SK-N-SH (cell line): ENCODE measurements at regions not wholly inside any gene's neighbourhood (a gene's known extent, or its start where the extent isn't known, plus 50 kb on each side); places are given as distances from the start of the nearest gene placed in this dataset.

Source experiments
- EP300 ChIP-seq, 2 experiments: IDR thresholded peaks; 2 replicates each; pipeline versions ENCODE4 v1.4.0 to v1.6.1; 2012; ENCODE audit warnings: borderline replicate concordance in 1 of 2, low read depth in 1 of 2, low read length in 1 of 2
- EZH2phosphoT487 ChIP-seq: fragments of 200-600 bp; sonication (generic); IDR thresholded peaks from 2 replicates; pipeline ENCODE4 v1.6.1; 2017; ENCODE audit warnings: low read depth, mixed run types, mild to moderate bottlenecking, antibody characterized with exemption, moderate library complexity, borderline replicate concordance
- GABPA ChIP-seq: IDR thresholded peaks from 2 replicates; pipeline ENCODE4 v1.4.0; 2012; ENCODE audit warnings: low read depth, mild to moderate bottlenecking
- NFIC ChIP-seq: IDR thresholded peaks from 2 replicates; pipeline ENCODE4 v1.4.0; 2012; ENCODE audit warnings: borderline replicate concordance
- RAD21 ChIP-seq: IDR thresholded peaks from 2 replicates; pipeline ENCODE4 v1.6.1; 2012; ENCODE audit warnings: mild to moderate bottlenecking, low read length
- SMC3 ChIP-seq: IDR thresholded peaks from 2 replicates; pipeline ENCODE4 v1.6.1; 2012; ENCODE audit warnings: low read depth, low read length, improper control_type of control experiment
- TF ChIP-seq, protein P1 (sequence below): IDR thresholded peaks from 2 replicates; pipeline ENCODE4 v1.6.1; 2012; ENCODE audit warnings: mild to moderate bottlenecking, low read depth, low read length, moderate library complexity
- TF ChIP-seq, protein P2 (sequence below): fragments of 200-600 bp; sonication (generic); IDR thresholded peaks from 2 replicates; pipeline ENCODE4 v1.6.1; 2017; ENCODE audit warnings: antibody characterized with exemption, mild to moderate bottlenecking, moderate library complexity

DNA sequence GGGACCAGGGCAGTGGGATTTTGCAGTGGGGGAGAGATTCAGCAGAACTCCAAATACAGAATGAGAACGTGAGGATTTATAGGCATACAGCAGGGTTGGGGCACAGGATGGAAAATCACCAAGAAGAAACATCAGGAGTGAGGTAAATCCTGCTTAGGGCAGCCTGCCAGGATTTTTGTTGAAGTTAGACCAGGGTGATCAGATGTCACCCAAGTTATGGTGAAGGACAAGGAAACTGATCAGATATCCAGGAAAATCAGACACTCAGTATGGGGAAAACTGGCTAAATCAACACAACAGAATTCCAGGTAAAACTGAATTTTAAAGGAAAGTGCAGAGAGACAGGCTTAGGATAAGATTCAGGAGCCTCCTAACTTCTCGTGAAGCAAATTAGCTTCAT, 682.4 kb downstream of the TMEM121 start:
- TF ChIP-seq, protein P1, sequence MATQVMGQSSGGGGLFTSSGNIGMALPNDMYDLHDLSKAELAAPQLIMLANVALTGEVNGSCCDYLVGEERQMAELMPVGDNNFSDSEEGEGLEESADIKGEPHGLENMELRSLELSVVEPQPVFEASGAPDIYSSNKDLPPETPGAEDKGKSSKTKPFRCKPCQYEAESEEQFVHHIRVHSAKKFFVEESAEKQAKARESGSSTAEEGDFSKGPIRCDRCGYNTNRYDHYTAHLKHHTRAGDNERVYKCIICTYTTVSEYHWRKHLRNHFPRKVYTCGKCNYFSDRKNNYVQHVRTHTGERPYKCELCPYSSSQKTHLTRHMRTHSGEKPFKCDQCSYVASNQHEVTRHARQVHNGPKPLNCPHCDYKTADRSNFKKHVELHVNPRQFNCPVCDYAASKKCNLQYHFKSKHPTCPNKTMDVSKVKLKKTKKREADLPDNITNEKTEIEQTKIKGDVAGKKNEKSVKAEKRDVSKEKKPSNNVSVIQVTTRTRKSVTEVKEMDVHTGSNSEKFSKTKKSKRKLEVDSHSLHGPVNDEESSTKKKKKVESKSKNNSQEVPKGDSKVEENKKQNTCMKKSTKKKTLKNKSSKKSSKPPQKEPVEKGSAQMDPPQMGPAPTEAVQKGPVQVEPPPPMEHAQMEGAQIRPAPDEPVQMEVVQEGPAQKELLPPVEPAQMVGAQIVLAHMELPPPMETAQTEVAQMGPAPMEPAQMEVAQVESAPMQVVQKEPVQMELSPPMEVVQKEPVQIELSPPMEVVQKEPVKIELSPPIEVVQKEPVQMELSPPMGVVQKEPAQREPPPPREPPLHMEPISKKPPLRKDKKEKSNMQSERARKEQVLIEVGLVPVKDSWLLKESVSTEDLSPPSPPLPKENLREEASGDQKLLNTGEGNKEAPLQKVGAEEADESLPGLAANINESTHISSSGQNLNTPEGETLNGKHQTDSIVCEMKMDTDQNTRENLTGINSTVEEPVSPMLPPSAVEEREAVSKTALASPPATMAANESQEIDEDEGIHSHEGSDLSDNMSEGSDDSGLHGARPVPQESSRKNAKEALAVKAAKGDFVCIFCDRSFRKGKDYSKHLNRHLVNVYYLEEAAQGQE = no peak
- TF ChIP-seq EP300 (IDR thresholded peaks at IDR 0.05; ENCODE audit: borderline replicate concordance in 1 of 2, low read depth in 1 of 2, low read length in 1 of 2) = no peak
- TF ChIP-seq GABPA = no peak
- TF ChIP-seq NFIC = no peak
- TF ChIP-seq, protein P2, sequence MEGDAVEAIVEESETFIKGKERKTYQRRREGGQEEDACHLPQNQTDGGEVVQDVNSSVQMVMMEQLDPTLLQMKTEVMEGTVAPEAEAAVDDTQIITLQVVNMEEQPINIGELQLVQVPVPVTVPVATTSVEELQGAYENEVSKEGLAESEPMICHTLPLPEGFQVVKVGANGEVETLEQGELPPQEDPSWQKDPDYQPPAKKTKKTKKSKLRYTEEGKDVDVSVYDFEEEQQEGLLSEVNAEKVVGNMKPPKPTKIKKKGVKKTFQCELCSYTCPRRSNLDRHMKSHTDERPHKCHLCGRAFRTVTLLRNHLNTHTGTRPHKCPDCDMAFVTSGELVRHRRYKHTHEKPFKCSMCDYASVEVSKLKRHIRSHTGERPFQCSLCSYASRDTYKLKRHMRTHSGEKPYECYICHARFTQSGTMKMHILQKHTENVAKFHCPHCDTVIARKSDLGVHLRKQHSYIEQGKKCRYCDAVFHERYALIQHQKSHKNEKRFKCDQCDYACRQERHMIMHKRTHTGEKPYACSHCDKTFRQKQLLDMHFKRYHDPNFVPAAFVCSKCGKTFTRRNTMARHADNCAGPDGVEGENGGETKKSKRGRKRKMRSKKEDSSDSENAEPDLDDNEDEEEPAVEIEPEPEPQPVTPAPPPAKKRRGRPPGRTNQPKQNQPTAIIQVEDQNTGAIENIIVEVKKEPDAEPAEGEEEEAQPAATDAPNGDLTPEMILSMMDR = no peak
- TF ChIP-seq SMC3 = no peak
- no peak for TF ChIP-seq EZH2phosphoT487
- TF ChIP-seq RAD21 = no peak
